AG04449 (cell line): ENCODE measurements at regions not wholly inside any gene's neighbourhood (a gene's known extent, or its start where the extent isn't known, plus 50 kb on each side); places are given as distances from the start of the nearest gene placed in this dataset.
A peak's percentile ranks its signal among the peaks of the same experiment; 100 is the strongest.

Experiments used
- CTCF ChIA-PET: fragments of 350-600 bp; formaldehyde crosslinking; extraction: SDS; loops from one replicate; lab custom pipeline; 2021; ENCODE audit warnings: antibody characterized with exemption; lab: Yijun Ruan, JAX
- POLR2A ChIA-PET: fragments of 400-600, 350-600 bp; formaldehyde crosslinking; extraction: SDS; loops from one replicate; lab custom pipeline; 2020; ENCODE audit warnings: antibody characterized with exemption, inconsistent platforms; lab: Yijun Ruan, JAX
- DNase-seq: peaks from one replicate; pipeline ENCODE4 v3.0.0-alpha.2; 2010; ENCODE audit warnings: low read depth, low spot score
- H3K4me3 ChIP-seq: 2 replicates; pipeline ENCODE4 v1.5.1; 2011; ENCODE audit warnings: low read depth, mild to moderate bottlenecking, control low read depth, low read length
- TF ChIP-seq, protein P1 (sequence below): IDR thresholded peaks from one replicate; pipeline ENCODE4 v1.5.1; 2011; ENCODE audit warnings: mild to moderate bottlenecking, moderate library complexity, low read length, control low read depth, inconsistent platforms; ENCODE audit not compliant: insufficient read depth; ENCODE audit errors: missing control alignments

GRCh38 chr15:66615846-66616245 lies 50.0 kb upstream of the LCTL start:
- TF ChIP-seq, protein P1, sequence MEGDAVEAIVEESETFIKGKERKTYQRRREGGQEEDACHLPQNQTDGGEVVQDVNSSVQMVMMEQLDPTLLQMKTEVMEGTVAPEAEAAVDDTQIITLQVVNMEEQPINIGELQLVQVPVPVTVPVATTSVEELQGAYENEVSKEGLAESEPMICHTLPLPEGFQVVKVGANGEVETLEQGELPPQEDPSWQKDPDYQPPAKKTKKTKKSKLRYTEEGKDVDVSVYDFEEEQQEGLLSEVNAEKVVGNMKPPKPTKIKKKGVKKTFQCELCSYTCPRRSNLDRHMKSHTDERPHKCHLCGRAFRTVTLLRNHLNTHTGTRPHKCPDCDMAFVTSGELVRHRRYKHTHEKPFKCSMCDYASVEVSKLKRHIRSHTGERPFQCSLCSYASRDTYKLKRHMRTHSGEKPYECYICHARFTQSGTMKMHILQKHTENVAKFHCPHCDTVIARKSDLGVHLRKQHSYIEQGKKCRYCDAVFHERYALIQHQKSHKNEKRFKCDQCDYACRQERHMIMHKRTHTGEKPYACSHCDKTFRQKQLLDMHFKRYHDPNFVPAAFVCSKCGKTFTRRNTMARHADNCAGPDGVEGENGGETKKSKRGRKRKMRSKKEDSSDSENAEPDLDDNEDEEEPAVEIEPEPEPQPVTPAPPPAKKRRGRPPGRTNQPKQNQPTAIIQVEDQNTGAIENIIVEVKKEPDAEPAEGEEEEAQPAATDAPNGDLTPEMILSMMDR, result no peak
- no peak overlapping the region for H3K4me3 ChIP-seq
- CTCF ChIA-PET, result interaction anchor here (1.0 to 10.8 kb wide), 5 partner anchors 9 to 245 kb away, joined by 3 to 175 read pairs (median 66); no protein-coding TSS in a partner anchor
- DNase-seq, result no peak
- POLR2A ChIA-PET, result no interaction called here

- H3K4me3 ChIP-seq, result no peak overlapping the region
- ChIA-PET CTCF (interaction anchor here (0.7 to 10.8 kb wide), 11 partner anchors 10 to 247 kb away, joined by 3 to 175 read pairs (median 4); partner anchors contain the start of gene LCTL), POLR2A (no interaction called here)
- TF ChIP-seq, protein P1, result no peak
- DNase-seq, result no peak
These were observed 51.6 kb upstream of the LCTL start for GRCh38 chr15:66617137-66618090.

GRCh38 chr15:66619152-66619903 lies 53.5 kb upstream of the LCTL start:
- TF ChIP-seq, protein P1, result peak; percentile 93
- DNase-seq, result no peak
- ChIA-PET CTCF (interaction anchor here (0.6 to 10.8 kb wide), 59 partner anchors 8 to 406 kb away, joined by 3 to 175 read pairs (median 5); partner anchors contain the start of genes LCTL and SMAD6), POLR2A (interaction anchor here (0.6 kb wide), 1 partner anchor 83 kb away, joined by 4 read pairs; the partner anchor contains the start of gene SMAD6)
- H3K4me3 ChIP-seq, result no peak overlapping the region

GRCh38 chr15:66620341-66620740 lies 54.5 kb upstream of the LCTL start:
- H3K4me3 ChIP-seq, result no peak overlapping the region
- no peak for DNase-seq
- ChIA-PET CTCF (interaction anchor here (0.6 to 10.8 kb wide), 13 partner anchors 13 to 243 kb away, joined by 3 to 175 read pairs (median 10); partner anchors contain the start of gene SMAD6), POLR2A (no interaction called here)
- TF ChIP-seq, protein P1, result no peak

- DNase-seq, result no peak
- CTCF ChIA-PET, result interaction anchor here (0.6 to 10.8 kb wide), 14 partner anchors 12 to 243 kb away, joined by 3 to 175 read pairs (median 3); partner anchors contain the start of gene SMAD6
- TF ChIP-seq, protein P1, result no peak
- POLR2A ChIA-PET, result no interaction called here
- H3K4me3 ChIP-seq, result no peak overlapping the region
These were observed 55.0 kb upstream of the LCTL start for GRCh38 chr15:66620744-66621344.
